AG09309 (cell line): ENCODE measurements at regions not wholly inside any gene's neighbourhood (a gene's known extent, or its start where the extent isn't known, plus 50 kb on each side); places are given as distances from the start of the nearest gene placed in this dataset.

ENCODE experiments used
- DNase-seq: peaks from one replicate; pipeline ENCODE4 v3.0.0-alpha.2; 2010; ENCODE audit warnings: low read depth
- H3K4me3 ChIP-seq: 2 replicates; pipeline ENCODE4 v1.5.1; 2011; ENCODE audit warnings: mild to moderate bottlenecking, low read depth, low read length, moderate library complexity; ENCODE audit not compliant: control insufficient read depth
- TF ChIP-seq, protein P1 (sequence below): IDR thresholded peaks from 2 replicates; pipeline ENCODE4 v1.5.1; 2011; ENCODE audit warnings: mild to moderate bottlenecking, low read depth, low read length, inconsistent platforms; ENCODE audit not compliant: insufficient read depth, control insufficient read depth; ENCODE audit errors: missing control alignments

DNA sequence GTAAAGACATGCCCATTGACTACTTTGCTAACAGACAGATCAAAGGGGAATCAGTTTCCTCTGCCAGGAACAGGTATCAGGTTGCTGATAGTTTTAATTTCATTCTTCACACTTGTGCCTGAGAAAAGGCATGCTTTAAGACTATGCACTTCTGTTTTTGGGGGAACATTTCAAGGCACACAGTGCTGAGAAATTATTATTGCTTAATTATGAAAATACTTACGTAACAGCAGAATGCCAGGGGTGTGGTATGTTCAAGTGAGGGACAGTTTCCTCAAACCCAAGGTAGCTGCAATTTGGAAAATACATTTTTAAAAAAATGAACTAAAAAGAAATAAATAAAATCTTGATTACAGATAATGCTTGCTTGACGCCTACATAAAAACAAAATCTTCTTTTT lies 1746.1 kb upstream of the PIK3C3 start:
- DNase-seq, result no peak
- no peak overlapping the region for H3K4me3 ChIP-seq
- TF ChIP-seq, protein P1, sequence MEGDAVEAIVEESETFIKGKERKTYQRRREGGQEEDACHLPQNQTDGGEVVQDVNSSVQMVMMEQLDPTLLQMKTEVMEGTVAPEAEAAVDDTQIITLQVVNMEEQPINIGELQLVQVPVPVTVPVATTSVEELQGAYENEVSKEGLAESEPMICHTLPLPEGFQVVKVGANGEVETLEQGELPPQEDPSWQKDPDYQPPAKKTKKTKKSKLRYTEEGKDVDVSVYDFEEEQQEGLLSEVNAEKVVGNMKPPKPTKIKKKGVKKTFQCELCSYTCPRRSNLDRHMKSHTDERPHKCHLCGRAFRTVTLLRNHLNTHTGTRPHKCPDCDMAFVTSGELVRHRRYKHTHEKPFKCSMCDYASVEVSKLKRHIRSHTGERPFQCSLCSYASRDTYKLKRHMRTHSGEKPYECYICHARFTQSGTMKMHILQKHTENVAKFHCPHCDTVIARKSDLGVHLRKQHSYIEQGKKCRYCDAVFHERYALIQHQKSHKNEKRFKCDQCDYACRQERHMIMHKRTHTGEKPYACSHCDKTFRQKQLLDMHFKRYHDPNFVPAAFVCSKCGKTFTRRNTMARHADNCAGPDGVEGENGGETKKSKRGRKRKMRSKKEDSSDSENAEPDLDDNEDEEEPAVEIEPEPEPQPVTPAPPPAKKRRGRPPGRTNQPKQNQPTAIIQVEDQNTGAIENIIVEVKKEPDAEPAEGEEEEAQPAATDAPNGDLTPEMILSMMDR, result no peak

DNA sequence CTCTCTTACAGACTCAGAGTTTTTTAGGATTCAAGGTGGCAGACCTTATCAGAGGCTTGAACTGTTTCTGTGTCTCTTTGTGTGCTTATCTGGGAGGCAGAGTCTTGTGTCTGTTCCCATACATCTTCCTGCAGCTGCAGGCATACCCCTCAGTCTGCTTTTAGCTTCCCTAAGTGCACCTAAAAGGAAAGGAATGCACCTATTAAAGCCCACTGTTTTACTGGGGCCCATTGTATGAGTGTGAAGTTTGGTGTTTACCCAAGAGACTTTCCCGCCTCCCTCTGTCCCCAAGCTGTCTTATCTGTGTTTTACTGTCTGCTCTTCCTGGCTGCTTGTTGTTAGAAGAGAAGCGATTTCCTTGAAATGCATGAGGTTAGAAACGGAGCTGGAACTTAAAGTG lies 1757.3 kb upstream of the PIK3C3 start:
- TF ChIP-seq, protein P1, result no peak
- H3K4me3 ChIP-seq, result no peak overlapping the region
- no peak for DNase-seq

DNA sequence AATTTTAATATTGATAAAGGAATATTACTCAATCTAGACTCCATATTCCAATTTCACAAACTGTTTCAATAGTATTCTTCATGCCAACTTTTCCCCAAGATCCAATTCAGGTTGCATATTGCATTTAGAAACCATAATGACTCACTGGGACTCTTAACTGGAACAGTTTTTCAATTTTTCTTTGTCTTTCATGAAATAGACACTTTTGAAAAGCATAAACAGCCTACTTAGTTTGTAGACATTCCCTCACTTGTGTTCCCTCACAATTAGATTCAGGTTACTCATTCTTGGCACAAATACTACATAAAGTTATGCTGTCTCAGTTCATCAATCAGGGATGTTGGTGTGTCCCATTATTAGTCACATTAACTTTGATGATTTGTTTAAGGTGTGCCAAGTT lies 1768.4 kb upstream of the PIK3C3 start:
- H3K4me3 ChIP-seq, result no peak overlapping the region
- TF ChIP-seq, protein P1, result no peak
- DNase-seq, result no peak

DNA sequence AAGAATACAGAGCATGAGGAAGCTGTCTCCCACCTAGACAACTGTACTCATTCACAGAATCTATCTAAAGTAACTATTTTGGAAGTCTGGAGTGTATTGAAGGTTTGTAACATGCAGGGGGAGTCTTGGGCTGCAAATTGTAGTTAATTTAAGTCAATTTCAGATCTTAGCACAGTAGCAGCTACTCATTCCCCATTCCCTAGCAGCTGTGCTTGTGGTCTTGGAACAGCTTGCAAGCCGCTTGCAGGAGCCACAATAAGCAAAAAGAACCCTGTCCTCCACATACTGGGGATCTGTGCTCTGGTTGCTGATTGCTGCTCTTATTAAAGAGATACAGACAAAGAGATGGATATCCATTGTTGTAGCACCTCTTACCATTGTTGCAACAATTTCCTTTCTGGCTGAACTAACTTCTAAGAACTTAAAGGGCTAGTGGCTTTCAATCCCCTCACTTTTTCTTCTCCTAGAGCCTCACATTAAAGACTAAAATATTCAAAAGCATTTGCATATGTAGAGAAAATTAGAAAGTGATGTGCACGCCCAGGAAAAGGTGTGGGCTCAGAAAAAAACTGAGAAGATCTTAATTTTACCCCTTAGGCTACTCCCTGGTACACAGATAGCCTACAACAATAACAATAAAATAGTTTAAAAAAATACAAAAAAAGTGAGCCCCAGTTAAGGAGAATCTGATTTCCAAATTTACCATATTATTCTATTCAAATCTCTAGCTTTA lies 1775.1 kb upstream of the PIK3C3 start:
- TF ChIP-seq, protein P1, result no peak
- H3K4me3 ChIP-seq, result no peak overlapping the region
- no peak for DNase-seq

DNA sequence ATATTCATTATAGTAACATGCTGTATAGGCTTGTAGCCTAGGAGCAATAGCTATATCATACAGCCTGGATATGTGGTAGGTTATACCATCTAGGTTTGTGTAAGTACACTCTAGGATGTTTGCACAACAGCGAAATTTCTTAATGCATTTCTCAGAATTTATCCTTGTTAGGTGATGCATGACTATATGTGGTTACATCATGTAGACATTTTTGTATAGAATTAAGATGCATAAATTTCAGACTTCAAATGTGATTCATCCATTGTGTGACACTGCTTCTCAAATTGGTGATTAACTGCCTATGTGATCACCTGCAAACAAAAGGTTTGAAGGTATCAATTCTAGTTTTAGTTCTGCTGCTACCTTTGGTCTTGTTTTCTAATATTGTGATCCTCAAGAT lies 1787.0 kb upstream of the PIK3C3 start:
- TF ChIP-seq, protein P1, result no peak
- H3K4me3 ChIP-seq, result no peak overlapping the region
- no peak for DNase-seq

DNA sequence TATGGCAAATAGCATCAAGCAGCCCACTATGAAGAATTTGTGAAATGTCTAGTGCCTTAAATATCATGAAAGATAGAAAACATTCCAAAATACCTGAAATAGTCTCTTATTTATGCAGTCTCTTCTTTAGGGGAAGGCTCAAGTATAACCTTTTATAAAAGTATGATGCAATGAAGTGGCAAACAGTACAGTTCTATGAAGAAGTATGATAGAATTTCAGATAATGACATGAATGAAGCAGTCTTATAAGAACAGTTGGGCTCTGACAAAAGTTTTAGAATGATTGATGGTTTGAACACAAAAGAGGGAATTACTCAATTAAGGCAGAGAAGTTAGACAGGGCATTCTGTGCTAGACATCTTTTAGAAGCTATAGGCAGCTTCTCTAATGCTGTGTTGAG lies 1791.8 kb upstream of the PIK3C3 start:
- no peak for DNase-seq
- H3K4me3 ChIP-seq, result no peak overlapping the region
- TF ChIP-seq, protein P1, result no peak
